ENCODE measurements at regions not wholly inside any gene's neighbourhood (a gene's known extent, or its start where the extent isn't known, plus 50 kb on each side); places are given as distances from the start of the nearest gene placed in this dataset.

- no peak for DNase-seq (ENCODE audit: low spot score)
Measured at GRCh38 chr2:6744038-6744437, 121.7 kb downstream of the CMPK2 start.

GRCh38 chr2:6747433-6747832, 118.3 kb downstream of the CMPK2 start:
- no peak for DNase-seq (ENCODE audit: low spot score)

- DNase-seq (ENCODE audit: low spot score), result no peak
Measured at GRCh38 chr2:6748406-6749067, 117.2 kb downstream of the CMPK2 start.

- DNase-seq (ENCODE audit: low spot score), result no peak
Measured at GRCh38 chr2:6749962-6750361, 115.7 kb downstream of the CMPK2 start.

- DNase-seq (ENCODE audit: low spot score), result no peak
Measured at GRCh38 chr2:6750411-6751158, 115.1 kb downstream of the CMPK2 start.

- DNase-seq (ENCODE audit: low spot score), result no peak
Measured at GRCh38 chr2:6754419-6754818, 111.3 kb downstream of the CMPK2 start.

GRCh38 chr2:6755456-6755855, 110.3 kb downstream of the CMPK2 start:
- DNase-seq (ENCODE audit: low spot score), result no peak

- DNase-seq (ENCODE audit: low spot score), result no peak
Measured at GRCh38 chr2:6757215-6757614, 108.5 kb downstream of the CMPK2 start.

- DNase-seq (ENCODE audit: low spot score), result no peak
Measured at GRCh38 chr2:6759689-6760088, 106.0 kb downstream of the CMPK2 start.

- no peak for DNase-seq (ENCODE audit: low spot score)
Measured at GRCh38 chr2:6760132-6760531, 105.6 kb downstream of the CMPK2 start.

GRCh38 chr2:6764968-6765723, 100.6 kb downstream of the CMPK2 start:
- DNase-seq (ENCODE audit: low spot score), result no peak

GRCh38 chr2:6769346-6769745, 96.4 kb downstream of the CMPK2 start:
- no peak for DNase-seq (ENCODE audit: low spot score)

- DNase-seq (ENCODE audit: low spot score), result no peak
Measured at GRCh38 chr2:6770006-6770405, 95.7 kb downstream of the CMPK2 start.

GRCh38 chr2:6771634-6772611, 93.8 kb downstream of the CMPK2 start:
- no peak for DNase-seq (ENCODE audit: low spot score)

GRCh38 chr2:6773007-6773693, 92.6 kb downstream of the CMPK2 start:
- peak; percentile 54 for DNase-seq (ENCODE audit: low spot score)

GRCh38 chr2:6773694-6774044, 92.0 kb downstream of the CMPK2 start:
- DNase-seq (ENCODE audit: low spot score), result no peak

GRCh38 chr2:6776125-6776524, 89.6 kb downstream of the CMPK2 start:
- DNase-seq (ENCODE audit: low spot score), result no peak

GRCh38 chr2:6777626-6778025, 88.1 kb downstream of the CMPK2 start:
- DNase-seq (ENCODE audit: low spot score), result no peak

- no peak for DNase-seq (ENCODE audit: low spot score)
Measured at GRCh38 chr2:6780765-6781274, 84.9 kb downstream of the CMPK2 start.

- no peak for DNase-seq (ENCODE audit: low spot score)
Measured at GRCh38 chr2:6782517-6783237, 83.0 kb downstream of the CMPK2 start.

All from hematopoietic multipotent progenitor cell treated with erythropoietin and hydrocortisone succinate and interleukin-3 and kit ligand, for 15 days (in vitro differentiated cells).